DND-41 (cell line): ENCODE measurements at regions not wholly inside any gene's neighbourhood (a gene's known extent, or its start where the extent isn't known, plus 50 kb on each side); places are given as distances from the start of the nearest gene placed in this dataset.

Source experiments
- EZH2 ChIP-seq: IDR thresholded peaks from 3 replicates; pipeline ENCODE4 v1.6.1; 2012; ENCODE audit warnings: borderline replicate concordance, low read depth, mild to moderate bottlenecking, moderate library complexity, low read length, inconsistent platforms; ENCODE audit not compliant: severe bottlenecking
- TF ChIP-seq, protein P1 (sequence below): IDR thresholded peaks from 2 replicates; pipeline ENCODE4 v1.5.1; 2012; ENCODE audit warnings: borderline replicate concordance, low read length, moderate library complexity, mild to moderate bottlenecking; ENCODE audit not compliant: poor library complexity, severe bottlenecking; ENCODE audit errors: extremely low read depth

DNA sequence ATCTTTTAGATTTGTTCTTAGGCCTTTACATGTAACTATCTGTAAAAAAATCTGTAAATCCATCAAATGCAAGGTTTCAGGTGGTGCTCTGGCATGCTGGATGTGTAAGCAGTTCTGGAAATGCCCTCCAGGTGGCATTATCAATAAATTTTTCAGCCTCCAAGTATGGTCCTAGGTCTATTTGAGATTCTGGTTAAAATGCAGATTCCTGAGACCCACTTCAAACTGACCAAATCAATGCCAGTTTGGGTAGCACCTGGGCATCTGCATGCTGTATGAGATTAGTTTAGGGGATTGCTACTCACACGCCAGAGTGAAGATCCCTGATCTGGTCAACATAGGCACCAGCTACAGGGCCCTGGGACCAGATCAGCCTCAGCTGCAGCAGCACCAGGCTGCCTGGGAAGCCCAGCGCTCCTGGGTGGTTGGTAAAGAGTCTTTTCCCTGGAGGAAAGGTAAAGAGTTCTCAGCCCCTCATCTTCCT, 507.3 kb upstream of the CITED2 start:
- TF ChIP-seq, protein P1, sequence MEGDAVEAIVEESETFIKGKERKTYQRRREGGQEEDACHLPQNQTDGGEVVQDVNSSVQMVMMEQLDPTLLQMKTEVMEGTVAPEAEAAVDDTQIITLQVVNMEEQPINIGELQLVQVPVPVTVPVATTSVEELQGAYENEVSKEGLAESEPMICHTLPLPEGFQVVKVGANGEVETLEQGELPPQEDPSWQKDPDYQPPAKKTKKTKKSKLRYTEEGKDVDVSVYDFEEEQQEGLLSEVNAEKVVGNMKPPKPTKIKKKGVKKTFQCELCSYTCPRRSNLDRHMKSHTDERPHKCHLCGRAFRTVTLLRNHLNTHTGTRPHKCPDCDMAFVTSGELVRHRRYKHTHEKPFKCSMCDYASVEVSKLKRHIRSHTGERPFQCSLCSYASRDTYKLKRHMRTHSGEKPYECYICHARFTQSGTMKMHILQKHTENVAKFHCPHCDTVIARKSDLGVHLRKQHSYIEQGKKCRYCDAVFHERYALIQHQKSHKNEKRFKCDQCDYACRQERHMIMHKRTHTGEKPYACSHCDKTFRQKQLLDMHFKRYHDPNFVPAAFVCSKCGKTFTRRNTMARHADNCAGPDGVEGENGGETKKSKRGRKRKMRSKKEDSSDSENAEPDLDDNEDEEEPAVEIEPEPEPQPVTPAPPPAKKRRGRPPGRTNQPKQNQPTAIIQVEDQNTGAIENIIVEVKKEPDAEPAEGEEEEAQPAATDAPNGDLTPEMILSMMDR: peak; percentile 59
- no peak for TF ChIP-seq EZH2
